ENCODE measurements at regions not wholly inside any gene's neighbourhood (a gene's known extent, or its start where the extent isn't known, plus 50 kb on each side); places are given as distances from the start of the nearest gene placed in this dataset.

GRCh38 chr16:17850581-17851250 lies 380.0 kb upstream of the XYLT1 start:
- no peaks in the 10 kb centered on the region for H3K9me3 ChIP-seq
- no peak for TF ChIP-seq CTCF (IDR thresholded peaks at IDR 0.05)
- intact Hi-C loops (cut with DNase I), result no loop called here

GRCh38 chr16:17847234-17847795 lies 376.6 kb upstream of the XYLT1 start:
- DNase-seq, result no peak
- intact Hi-C loops (cut with DNase I), result no loop called here

More at GRCh38 chr16:17850581-17851250, 380.0 kb upstream of the XYLT1 start:
- Histone ChIP-seq H3K27me3 (no peaks in the 10 kb centered on the region), H3K4me3 (no peak overlapping the region), H3K36me3 (no peaks in the 10 kb centered on the region), H3K27ac (no peak overlapping the region), H3K4me1 (no peaks in the 10 kb centered on the region), H3K9ac (ENCODE audit: low read depth in 2 of 2, low read length in 2 of 2) (no peak overlapping the region)
- DNase-seq, result no peak

GRCh38 chr16:17846030-17846429 lies 375.3 kb upstream of the XYLT1 start:
- Histone ChIP-seq H3K9me3 (no peaks in the 10 kb centered on the region), H3K4me1 (no peaks in the 10 kb centered on the region), H3K9ac (ENCODE audit: low read depth in 2 of 2, low read length in 2 of 2) (no peak overlapping the region), H3K36me3 (no peaks in the 10 kb centered on the region), H3K27ac (no peak overlapping the region), H3K4me3 (no peak overlapping the region), H3K27me3 (no peaks in the 10 kb centered on the region)
- intact Hi-C loops (cut with DNase I), result no loop called here
- DNase-seq, result no peak
- no peak for TF ChIP-seq CTCF (IDR thresholded peaks at IDR 0.05)

More at GRCh38 chr16:17847234-17847795, 376.6 kb upstream of the XYLT1 start:
- no peak for TF ChIP-seq CTCF (IDR thresholded peaks at IDR 0.05)
- Histone ChIP-seq H3K36me3 (no peaks in the 10 kb centered on the region), H3K4me3 (no peak overlapping the region), H3K27me3 (no peaks in the 10 kb centered on the region), H3K9ac (ENCODE audit: low read depth in 2 of 2, low read length in 2 of 2) (no peak overlapping the region), H3K9me3 (no peaks in the 10 kb centered on the region), H3K4me1 (no peaks in the 10 kb centered on the region), H3K27ac (no peak overlapping the region)

GRCh38 chr16:17845031-17845430 lies 374.3 kb upstream of the XYLT1 start:
- no peak for DNase-seq
- no peak overlapping the region for H3K27ac ChIP-seq
- no peaks in the 10 kb centered on the region for H3K36me3 ChIP-seq
- no peak overlapping the region for H3K4me3 ChIP-seq
- no peaks in the 10 kb centered on the region for H3K4me1 ChIP-seq
- no peaks in the 10 kb centered on the region for H3K27me3 ChIP-seq
- intact Hi-C loops (cut with DNase I), result no loop called here
- no peaks in the 10 kb centered on the region for H3K9me3 ChIP-seq
- no peak overlapping the region for H3K9ac ChIP-seq (ENCODE audit: low read depth in 2 of 2, low read length in 2 of 2)
- no peak for TF ChIP-seq CTCF (IDR thresholded peaks at IDR 0.05)

DNA sequence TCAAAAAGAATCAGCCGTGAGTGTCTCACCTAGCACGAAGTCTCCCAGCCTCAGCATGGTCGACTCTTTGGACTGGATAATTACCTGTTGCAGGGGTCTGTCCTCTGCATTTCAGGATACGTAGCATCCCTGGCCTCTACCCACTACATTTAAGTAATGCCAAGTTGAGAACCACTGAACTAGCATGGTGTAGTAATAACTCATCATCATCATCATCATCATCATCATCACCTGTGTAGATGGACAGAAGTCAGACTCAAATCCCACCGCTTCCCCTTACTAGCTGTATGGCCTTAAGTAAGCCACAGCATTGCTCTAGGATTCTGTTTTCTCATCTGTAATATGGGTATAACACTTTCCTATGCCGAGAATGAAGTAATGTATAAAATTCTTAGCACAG lies 373.1 kb upstream of the XYLT1 start:
- no peak overlapping the region for H3K4me3 ChIP-seq
- H3K27me3 ChIP-seq, result no peaks in the 10 kb centered on the region
- intact Hi-C loops (cut with DNase I), result no loop called here
- no peak overlapping the region for H3K27ac ChIP-seq
- no peaks in the 10 kb centered on the region for H3K4me1 ChIP-seq
- H3K36me3 ChIP-seq, result no peaks in the 10 kb centered on the region
- no peak for TF ChIP-seq CTCF (IDR thresholded peaks at IDR 0.05)
- H3K9ac ChIP-seq (ENCODE audit: low read depth in 2 of 2, low read length in 2 of 2), result no peak overlapping the region
- no peaks in the 10 kb centered on the region for H3K9me3 ChIP-seq
- DNase-seq, result no peak
